ENCODE measurements at regions not wholly inside any gene's neighbourhood (a gene's known extent, or its start where the extent isn't known, plus 50 kb on each side); places are given as distances from the start of the nearest gene placed in this dataset.
"Not testable (repeated sequence)": the region's sequence is repeated elsewhere in the genome, so short reads cannot be mapped to it uniquely, and the experiment has no call there.

- DNase-seq (ENCODE audit: low read depth in 1 of 2, low spot score in 1 of 2) = not testable (repeated sequence)
Observed at GRCh38 chrY:7320171-7320570, 408.6 kb upstream of the AMELY start.

- no peak for DNase-seq (ENCODE audit: low read depth in 1 of 2, low spot score in 1 of 2)
Observed at GRCh38 chrY:7318122-7318521, 406.6 kb upstream of the AMELY start.

GRCh38 chrY:7317571-7317970 is 406.0 kb upstream of the AMELY start:
- DNase-seq (ENCODE audit: low read depth in 1 of 2, low spot score in 1 of 2) = no peak

GRCh38 chrY:7310482-7311269 is 399.1 kb upstream of the AMELY start:
- peak in 1 of 2 donors; percentile 29 for DNase-seq (ENCODE audit: low read depth in 1 of 2, low spot score in 1 of 2)

- no peak for DNase-seq (ENCODE audit: low read depth in 1 of 2, low spot score in 1 of 2)
Observed at GRCh38 chrY:7308816-7309215, 397.3 kb upstream of the AMELY start.

- DNase-seq (ENCODE audit: low read depth in 1 of 2, low spot score in 1 of 2) = no peak
Observed at GRCh38 chrY:7302306-7302705, 390.8 kb upstream of the AMELY start.

- DNase-seq (ENCODE audit: low read depth in 1 of 2, low spot score in 1 of 2) = no peak
Observed at GRCh38 chrY:7299960-7300359, 388.4 kb upstream of the AMELY start.

GRCh38 chrY:7292113-7292512 is 380.6 kb upstream of the AMELY start:
- no peak for DNase-seq (ENCODE audit: low read depth in 1 of 2, low spot score in 1 of 2)

GRCh38 chrY:7289889-7290833 is 378.6 kb upstream of the AMELY start:
- DNase-seq (ENCODE audit: low read depth in 1 of 2, low spot score in 1 of 2) = no peak

- DNase-seq (ENCODE audit: low read depth in 1 of 2, low spot score in 1 of 2) = no peak
Observed at GRCh38 chrY:7288611-7289010, 377.1 kb upstream of the AMELY start.

GRCh38 chrY:7287963-7288362 is 376.4 kb upstream of the AMELY start:
- DNase-seq (ENCODE audit: low read depth in 1 of 2, low spot score in 1 of 2) = not testable (repeated sequence)

GRCh38 chrY:7285388-7285787 is 373.8 kb upstream of the AMELY start:
- no peak for DNase-seq (ENCODE audit: low read depth in 1 of 2, low spot score in 1 of 2)

- no peak for DNase-seq (ENCODE audit: low read depth in 1 of 2, low spot score in 1 of 2)
Observed at GRCh38 chrY:7283001-7283400, 371.4 kb upstream of the AMELY start.

- not testable (repeated sequence) for DNase-seq (ENCODE audit: low read depth in 1 of 2, low spot score in 1 of 2)
Observed at GRCh38 chrY:7280151-7280740, 368.7 kb upstream of the AMELY start.

GRCh38 chrY:7275751-7276150 is 364.2 kb upstream of the AMELY start:
- no peak for DNase-seq (ENCODE audit: low read depth in 1 of 2, low spot score in 1 of 2)

GRCh38 chrY:7275014-7275413 is 363.5 kb upstream of the AMELY start:
- no peak for DNase-seq (ENCODE audit: low read depth in 1 of 2, low spot score in 1 of 2)

GRCh38 chrY:7274369-7274913 is 362.9 kb upstream of the AMELY start:
- DNase-seq (ENCODE audit: low read depth in 1 of 2, low spot score in 1 of 2) = no peak

- DNase-seq (ENCODE audit: low read depth in 1 of 2, low spot score in 1 of 2) = peak in 1 of 2 donors; percentile 71
Observed at GRCh38 chrY:7273587-7274203, 362.1 kb upstream of the AMELY start.

GRCh38 chrY:7272556-7273195 is 361.1 kb upstream of the AMELY start:
- DNase-seq (ENCODE audit: low read depth in 1 of 2, low spot score in 1 of 2) = peak in 1 of 2 donors; percentile 20

- DNase-seq (ENCODE audit: low read depth in 1 of 2, low spot score in 1 of 2) = no peak
Observed at GRCh38 chrY:7263773-7264172, 352.2 kb upstream of the AMELY start.
